ENCODE measurements at regions not wholly inside any gene's neighbourhood (a gene's known extent, or its start where the extent isn't known, plus 50 kb on each side); places are given as distances from the start of the nearest gene placed in this dataset.
"Not testable (repeated sequence)": the region's sequence is repeated elsewhere in the genome, so short reads cannot be mapped to it uniquely, and the experiment has no call there.

DNA sequence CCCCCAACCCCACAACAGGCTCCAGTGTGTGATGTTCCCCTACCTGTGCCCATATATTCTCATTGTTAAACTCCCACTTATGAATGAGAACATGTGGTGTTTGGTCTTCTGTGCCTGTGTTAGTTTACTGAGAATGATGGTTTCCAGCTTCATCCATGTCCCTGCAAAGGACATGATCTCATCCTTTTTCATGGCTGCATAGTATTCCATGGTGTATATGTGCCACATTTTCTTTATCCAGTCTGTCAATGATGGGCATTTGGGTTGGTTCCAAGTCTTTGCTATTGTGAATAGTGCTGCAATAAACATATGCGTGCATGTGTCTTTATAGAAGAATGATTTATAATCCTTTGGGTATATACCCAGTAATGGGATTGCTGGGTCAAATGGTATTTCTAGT, 233.0 kb downstream of the FZD1 start:
- TF ChIP-seq CTCF, POLR2A (IDR thresholded peaks at IDR 0.05): not testable (repeated sequence)
